ENCODE measurements at regions not wholly inside any gene's neighbourhood (a gene's known extent, or its start where the extent isn't known, plus 50 kb on each side); places are given as distances from the start of the nearest gene placed in this dataset.
"Not testable (repeated sequence)": the region's sequence is repeated elsewhere in the genome, so short reads cannot be mapped to it uniquely, and the experiment has no call there.

DNA sequence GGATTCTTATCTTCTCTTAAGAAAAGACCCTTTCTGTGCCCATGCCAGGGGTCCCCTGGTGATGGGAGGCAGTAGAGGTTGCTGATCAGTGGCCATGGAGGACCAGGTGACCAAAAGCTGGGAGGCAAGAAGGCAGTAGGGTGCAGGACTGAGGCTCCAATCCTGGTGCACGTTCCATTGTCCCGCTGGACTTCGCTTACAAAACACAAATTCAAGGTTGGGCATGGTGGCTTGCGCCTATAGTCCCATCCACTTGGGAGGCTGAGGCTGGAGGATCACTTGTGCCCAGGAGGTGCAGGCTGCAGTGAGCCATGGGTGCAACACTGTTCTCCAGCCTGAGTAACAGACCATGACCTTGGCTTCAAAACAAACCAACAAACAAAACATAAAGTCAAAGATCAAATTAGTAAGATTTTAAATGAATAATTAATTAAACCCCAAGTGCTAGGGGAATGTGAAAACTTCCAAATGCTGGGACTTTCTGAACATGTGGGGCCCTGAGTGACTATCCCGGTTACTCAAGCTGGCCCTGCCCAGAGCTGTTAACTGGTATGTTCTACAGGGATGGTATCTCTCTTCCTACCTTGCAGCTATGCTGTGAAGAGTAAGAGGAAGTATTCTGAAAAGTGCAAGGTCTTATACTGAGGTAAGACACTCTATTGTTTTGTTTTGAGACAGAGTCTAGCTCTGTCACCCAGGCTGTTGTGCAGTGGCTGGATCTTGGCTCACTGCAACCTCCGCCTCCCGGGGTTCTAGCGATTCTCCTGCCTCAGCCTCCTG is 97.6 kb downstream of the LYZL2 start:
- no peak for DNase-seq

DNA sequence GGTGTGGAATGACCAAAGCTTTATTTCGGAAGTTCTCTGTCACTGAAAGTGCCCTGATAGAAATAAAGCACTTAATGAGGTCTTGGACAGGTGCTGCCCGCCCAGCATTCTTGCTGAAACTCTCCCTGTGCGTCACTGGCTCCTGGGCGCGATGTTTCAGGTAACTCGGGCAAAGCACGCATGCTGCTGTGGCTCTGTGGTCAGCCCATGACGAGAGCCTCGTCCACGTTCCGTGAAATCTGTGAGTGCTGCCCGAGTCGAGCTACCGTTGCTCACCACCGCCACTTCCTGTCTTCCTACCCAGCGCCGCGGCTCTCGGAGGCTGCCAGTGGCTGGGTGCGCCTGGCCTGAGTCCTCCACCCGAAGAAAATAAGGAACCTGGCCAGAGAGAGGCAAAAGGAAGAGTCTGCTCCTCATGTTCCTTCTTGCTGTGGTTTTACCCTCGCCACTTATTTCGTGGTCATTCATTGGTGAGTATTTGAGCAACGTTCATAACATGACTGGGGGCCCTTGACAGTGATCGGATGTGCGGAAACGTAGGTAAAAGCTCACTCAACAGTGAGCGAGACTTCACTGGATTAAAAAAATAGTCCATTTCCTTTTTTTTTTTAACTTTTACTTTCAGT is 95.5 kb downstream of the MAP3K8 start:
- no peak for DNase-seq

DNA sequence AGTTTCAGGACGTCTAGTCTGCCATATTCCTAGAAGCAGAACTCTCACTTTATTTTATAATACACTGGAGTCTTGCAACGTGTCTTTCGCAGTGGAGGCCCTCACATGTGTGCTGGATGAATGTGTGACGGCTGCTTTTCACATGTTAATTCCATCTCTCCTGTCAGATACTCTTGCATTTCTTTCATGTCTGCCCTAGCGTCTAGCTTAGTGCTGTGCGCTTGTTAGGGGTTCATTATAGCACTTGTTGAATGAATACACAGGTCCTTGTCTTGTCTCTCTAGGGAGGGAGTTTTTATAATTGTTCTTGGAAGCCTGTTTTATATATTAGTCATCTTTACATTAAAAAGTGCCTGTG is 94.4 kb downstream of the MAP3K8 start:
- no peak for DNase-seq

DNA sequence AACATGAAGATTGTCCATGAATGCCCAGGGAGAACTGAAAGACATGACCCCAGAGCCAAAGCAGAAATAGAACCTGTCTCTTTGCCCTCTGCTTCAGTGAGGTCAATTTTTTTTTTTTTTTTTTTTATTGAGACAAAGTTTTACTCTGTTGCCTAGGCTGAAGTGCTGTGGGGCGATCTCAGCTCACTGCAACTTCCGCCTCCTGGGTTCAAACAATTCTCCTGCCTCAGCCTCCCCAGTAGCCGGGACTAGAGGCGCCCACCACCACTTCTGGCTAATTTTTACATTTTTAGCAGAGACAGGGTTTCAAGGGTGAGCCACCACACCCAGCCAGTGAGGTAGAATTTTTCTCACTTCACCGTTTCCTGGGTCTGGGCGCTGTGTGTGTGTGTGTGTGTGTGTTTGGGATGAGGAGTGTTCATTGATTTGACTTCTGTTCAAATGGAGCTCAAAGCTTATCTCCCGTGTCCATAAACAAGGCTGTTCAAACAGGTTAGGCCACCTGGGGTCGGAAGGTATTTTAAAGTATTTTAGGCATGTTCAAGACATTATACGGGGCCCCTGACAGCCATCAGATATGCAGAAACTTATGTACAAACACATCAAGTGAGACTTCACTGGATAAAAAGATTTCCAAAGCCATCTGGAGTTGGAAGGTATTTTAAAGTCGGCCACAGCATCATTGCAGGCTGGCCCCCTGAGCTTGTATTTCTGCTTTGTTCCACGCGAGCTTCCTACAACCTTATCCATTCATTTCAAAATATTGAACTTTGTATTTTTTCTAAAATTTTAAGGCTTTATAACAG is 93.8 kb downstream of the MAP3K8 start:
- no peak for DNase-seq

DNA sequence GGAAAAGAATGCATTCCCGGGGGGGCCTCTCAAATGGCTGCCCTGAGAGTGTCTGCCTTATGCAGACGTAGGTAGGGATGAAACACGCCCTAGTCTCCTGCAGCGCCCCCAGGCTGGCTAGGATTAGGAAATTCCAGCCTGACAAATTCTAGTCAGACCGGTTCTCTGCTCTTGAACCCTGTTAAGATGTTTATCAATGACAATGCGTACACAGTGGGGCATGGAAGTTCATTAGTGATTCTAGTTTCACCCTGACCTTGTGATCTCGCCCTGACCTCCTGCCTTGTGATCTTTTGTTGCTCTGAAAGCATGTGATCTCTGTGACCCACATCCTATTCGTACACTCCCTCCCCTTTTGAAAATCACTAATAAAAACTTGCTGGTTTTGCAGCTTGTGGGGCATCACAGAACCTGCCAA is 88.7 kb downstream of the MAP3K8 start:
- not testable (repeated sequence) for DNase-seq

DNA sequence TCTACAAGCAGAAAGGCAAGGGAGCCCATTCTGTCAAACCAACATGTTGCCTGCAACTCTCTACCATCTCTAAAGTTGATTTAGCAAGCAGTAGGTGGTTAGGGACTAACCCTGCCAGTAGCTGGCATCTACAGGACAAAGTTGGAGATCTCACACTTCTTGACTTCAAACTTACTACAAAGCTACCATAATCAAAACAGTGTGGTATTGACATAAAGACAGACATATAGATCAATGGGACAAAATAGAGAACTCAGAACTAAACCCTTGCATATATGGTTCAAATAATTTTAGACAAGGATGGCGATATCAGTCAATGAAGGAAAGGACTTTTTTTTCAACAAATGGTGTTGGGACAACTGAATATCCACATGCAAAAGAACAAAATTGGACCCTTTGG is 84.9 kb downstream of the MAP3K8 start:
- no peak for DNase-seq

All from NCI-H1048 (cell line).